Lung (tissue), 11 donors: ENCODE measurements at regions not wholly inside any gene's neighbourhood (a gene's known extent, or its start where the extent isn't known, plus 50 kb on each side); places are given as distances from the start of the nearest gene placed in this dataset.

ENCODE experiments used
- ATAC-seq: fragments of 200-7000 bp; cut with Tn5 transposase; one replicate; pipeline ENCODE4 v1.9.1; 2020; ENCODE audit warnings: moderate number of reproducible peaks; ENCODE audit not compliant: insufficient read depth, low FRiP score
- DNase-seq, 3 donors: peaks; one replicate each; pipeline ENCODE4 v3.0.0-alpha.2; 2013 to 2017
- H3K27ac ChIP-seq, 2 donors: one replicate each; pipeline ENCODE4 v1.5.1; 2013; ENCODE audit warnings: mild to moderate bottlenecking in 2 of 2, moderate library complexity in 2 of 2, control low read depth in 1 of 2, inconsistent platforms in 1 of 2, low read depth in 1 of 2, low read length in 1 of 2
- H3K27me3 ChIP-seq, 3 donors: one replicate each; pipeline ENCODE4 v1.5.1; 2013; ENCODE audit warnings: low read length in 2 of 3; ENCODE audit not compliant: control insufficient read depth in 3 of 3, insufficient read depth in 3 of 3
- H3K36me3 ChIP-seq, 4 donors: one replicate each; pipeline ENCODE4 v1.5.1; 2013; ENCODE audit warnings: low read length in 4 of 4, mild to moderate bottlenecking in 1 of 4, moderate library complexity in 1 of 4; ENCODE audit not compliant: control insufficient read depth in 4 of 4, insufficient read depth in 4 of 4
- H3K4me1 ChIP-seq, 5 donors: one replicate each; pipeline ENCODE4 v1.5.1; 2013; ENCODE audit warnings: low read length in 5 of 5, mild to moderate bottlenecking in 2 of 5, moderate library complexity in 1 of 5; ENCODE audit not compliant: control insufficient read depth in 5 of 5, insufficient read depth in 5 of 5
- H3K4me3 ChIP-seq: one replicate; pipeline ENCODE4 v1.5.1; 2013; ENCODE audit warnings: mild to moderate bottlenecking, control low read depth, moderate library complexity
- H3K9ac ChIP-seq, 2 donors: one replicate each; pipeline ENCODE4 v1.5.1; 2013; ENCODE audit warnings: low read length in 2 of 2, control low read depth in 1 of 2; ENCODE audit not compliant: insufficient read depth in 1 of 2
- H3K9me3 ChIP-seq, 4 donors: one replicate each; pipeline ENCODE4 v1.5.1; 2013; ENCODE audit warnings: low read length in 3 of 4, mild to moderate bottlenecking in 1 of 4, moderate library complexity in 1 of 4; ENCODE audit not compliant: control insufficient read depth in 4 of 4, insufficient read depth in 3 of 4
- WGBS, 2 donors: extraction: QIAGEN DNeasy Blood & Tissue Kit; methylation state at CpG; one replicate each; pipeline ENCODE4 v1.1.7; 2013; 5-methylcytosine and 5-hydroxymethylcytosine counted together
- TF ChIP-seq, protein P1 (sequence below): IDR thresholded peaks from 2 replicates; pipeline ENCODE4 v1.5.1; 2012; ENCODE audit warnings: mild to moderate bottlenecking; ENCODE audit errors: control extremely low read depth, extremely low read depth
- donor health status: control.
- donor health status: control.
- donor health status: Bipolar disorder and iron deficiency.
- donor health status: healthy.
- donor health status: DM: yes; HTN: yes; CAD: no.

DNA sequence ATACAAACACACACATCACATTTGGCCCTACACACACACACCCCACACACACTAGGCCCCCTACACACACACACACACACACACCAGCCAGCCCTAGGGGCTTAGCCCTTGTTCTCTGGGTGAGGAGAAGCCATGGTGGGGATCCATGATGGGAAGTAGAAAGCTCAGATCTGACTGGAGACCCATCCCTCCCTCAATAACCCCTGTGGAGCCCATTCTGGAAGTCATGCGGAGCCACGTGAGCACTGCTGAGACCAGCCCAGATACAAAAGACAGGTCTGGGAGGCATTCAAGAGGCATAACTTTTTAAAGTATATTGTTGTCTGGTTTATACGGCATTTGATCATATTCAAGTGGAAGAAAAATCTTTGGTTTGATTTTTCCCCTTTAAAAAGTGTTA is 448.5 kb downstream of the SOX6 start:
- WGBS, 2 donors, result 92 to 97% methylated on average over 3 of the region's 3 CpGs
- H3K4me1 ChIP-seq, result peaks cover 0 to 8% (median 3%) of the 10 kb centered on the region in 5 donors
- H3K27me3 ChIP-seq, result no peaks in the 10 kb centered on the region
- DNase-seq, result peak in 1 of 3 donors; percentile 3
- H3K27ac ChIP-seq, result no peak overlapping the region
- ATAC-seq, result no peak
- peaks cover 0 to 2% (median 0%) of the 10 kb centered on the region in 4 donors for H3K9me3 ChIP-seq
- no peak overlapping the region for H3K4me3 ChIP-seq
- TF ChIP-seq, protein P1, sequence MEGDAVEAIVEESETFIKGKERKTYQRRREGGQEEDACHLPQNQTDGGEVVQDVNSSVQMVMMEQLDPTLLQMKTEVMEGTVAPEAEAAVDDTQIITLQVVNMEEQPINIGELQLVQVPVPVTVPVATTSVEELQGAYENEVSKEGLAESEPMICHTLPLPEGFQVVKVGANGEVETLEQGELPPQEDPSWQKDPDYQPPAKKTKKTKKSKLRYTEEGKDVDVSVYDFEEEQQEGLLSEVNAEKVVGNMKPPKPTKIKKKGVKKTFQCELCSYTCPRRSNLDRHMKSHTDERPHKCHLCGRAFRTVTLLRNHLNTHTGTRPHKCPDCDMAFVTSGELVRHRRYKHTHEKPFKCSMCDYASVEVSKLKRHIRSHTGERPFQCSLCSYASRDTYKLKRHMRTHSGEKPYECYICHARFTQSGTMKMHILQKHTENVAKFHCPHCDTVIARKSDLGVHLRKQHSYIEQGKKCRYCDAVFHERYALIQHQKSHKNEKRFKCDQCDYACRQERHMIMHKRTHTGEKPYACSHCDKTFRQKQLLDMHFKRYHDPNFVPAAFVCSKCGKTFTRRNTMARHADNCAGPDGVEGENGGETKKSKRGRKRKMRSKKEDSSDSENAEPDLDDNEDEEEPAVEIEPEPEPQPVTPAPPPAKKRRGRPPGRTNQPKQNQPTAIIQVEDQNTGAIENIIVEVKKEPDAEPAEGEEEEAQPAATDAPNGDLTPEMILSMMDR, result no peak
- H3K36me3 ChIP-seq, result no peaks in the 10 kb centered on the region
- H3K9ac ChIP-seq, result no peak overlapping the region

DNA sequence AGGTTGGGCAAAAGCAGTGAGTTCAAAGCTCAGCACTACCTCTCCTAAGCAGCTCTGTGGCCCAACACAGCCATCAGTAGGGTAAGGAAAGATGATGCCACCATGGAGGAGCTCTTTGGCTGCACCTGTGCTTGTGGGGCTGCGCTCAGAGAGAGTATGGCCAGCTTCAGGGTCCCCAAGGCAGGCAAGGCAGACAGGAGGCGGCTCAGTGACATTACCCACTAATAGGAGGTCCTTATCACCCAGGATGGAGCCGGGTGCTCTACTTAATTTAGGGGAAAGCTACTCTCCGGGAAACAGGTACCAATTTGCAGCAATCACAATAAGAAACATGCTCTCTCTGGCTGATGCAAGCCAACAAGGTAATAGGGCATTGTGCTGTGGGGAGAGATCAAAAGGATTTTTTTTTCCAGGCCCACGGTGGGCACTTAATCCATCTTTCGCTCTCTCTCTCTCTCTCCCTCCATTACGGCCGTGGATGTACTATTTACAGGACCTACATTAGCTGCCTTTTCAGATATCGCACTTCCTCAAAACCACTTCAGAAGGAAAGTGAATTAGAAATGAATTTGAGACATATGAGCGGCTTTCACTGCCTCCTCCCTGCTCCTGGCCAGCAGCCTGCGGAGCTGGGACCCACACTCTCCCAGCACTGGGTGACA is 446.3 kb downstream of the SOX6 start:
- TF ChIP-seq, protein P1, result no peak
- WGBS, 2 donors, result 74 to 80% methylated on average over 11 of the region's 11 CpGs
- no peak overlapping the region for H3K4me3 ChIP-seq
- no peaks in the 10 kb centered on the region for H3K27me3 ChIP-seq
- H3K9ac ChIP-seq, result no peak overlapping the region
- H3K27ac ChIP-seq, result no peak overlapping the region
- peaks cover 0 to 9% (median 3%) of the 10 kb centered on the region in 5 donors for H3K4me1 ChIP-seq
- no peaks in the 10 kb centered on the region for H3K36me3 ChIP-seq
- ATAC-seq (no peak), DNase-seq (peak in 1 of 3 donors; percentile 4)
- peaks cover 0 to 2% (median 0%) of the 10 kb centered on the region in 4 donors for H3K9me3 ChIP-seq

DNA sequence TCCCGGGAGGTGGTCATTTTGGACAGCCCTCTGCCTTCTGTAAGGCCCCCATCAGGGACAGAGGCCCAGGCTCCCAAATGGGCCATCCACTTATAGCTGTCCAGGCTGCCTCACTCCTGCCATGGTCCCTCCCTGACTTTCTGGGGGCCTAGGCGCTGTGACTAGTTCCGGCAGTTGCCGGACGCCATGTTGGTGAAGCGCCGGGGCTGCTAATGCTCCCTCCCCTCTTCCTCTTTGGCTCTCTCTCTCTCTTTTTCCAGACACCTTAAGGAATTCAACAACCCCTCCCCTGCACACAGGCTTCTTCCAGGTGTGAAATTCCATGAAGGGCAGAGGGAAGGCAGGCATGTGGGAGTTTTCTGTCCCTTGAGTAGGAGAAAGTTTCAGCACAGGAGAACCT is 445.6 kb downstream of the SOX6 start:
- H3K4me3 ChIP-seq, result no peak overlapping the region
- peak in 1 of 3 donors; percentile 9 for DNase-seq
- WGBS, 2 donors, result 95 to 96% methylated on average over 7 of the region's 7 CpGs

More for the DNA sequence above, 445.6 kb downstream of the SOX6 start:
- Histone ChIP-seq H3K9ac (no peak overlapping the region), H3K4me1 (peaks cover 0 to 9% (median 3%) of the 10 kb centered on the region in 5 donors), H3K27me3 (no peaks in the 10 kb centered on the region), H3K9me3 (peaks cover 0 to 2% (median 0%) of the 10 kb centered on the region in 4 donors), H3K27ac (no peak overlapping the region), H3K36me3 (no peaks in the 10 kb centered on the region)
- TF ChIP-seq, protein P1, result no peak
- ATAC-seq, result no peak
